ENCODE measurements at regions not wholly inside any gene's neighbourhood (a gene's known extent, or its start where the extent isn't known, plus 50 kb on each side); places are given as distances from the start of the nearest gene placed in this dataset.

DNA sequence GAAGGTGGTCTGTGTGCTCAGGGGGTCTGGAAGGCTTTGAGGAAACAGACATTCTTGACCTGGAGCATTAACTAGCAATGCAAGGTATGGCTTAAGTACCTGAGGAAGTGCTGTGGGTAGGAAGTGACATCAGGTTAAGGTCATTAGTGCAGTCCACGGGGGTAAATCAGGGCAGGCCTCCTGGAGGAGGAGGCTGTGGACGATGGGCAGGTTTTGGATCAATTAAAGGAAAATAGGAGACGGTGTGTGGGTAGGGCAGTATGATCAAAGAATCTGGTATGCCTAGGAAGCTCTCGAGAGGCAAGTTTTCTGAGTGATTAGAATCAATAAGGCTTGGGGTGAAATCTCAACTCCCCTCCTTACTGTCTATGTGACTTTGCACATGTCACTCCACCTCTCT, 295.3 kb downstream of the AACS start:
- DNase-seq (ENCODE audit: low read depth in 3 of 3), result no peak

- DNase-seq (ENCODE audit: low read depth in 3 of 3), result no peak
Measured at GRCh38 chr12:125371033-125371432, 305.8 kb downstream of the AACS start.

DNA sequence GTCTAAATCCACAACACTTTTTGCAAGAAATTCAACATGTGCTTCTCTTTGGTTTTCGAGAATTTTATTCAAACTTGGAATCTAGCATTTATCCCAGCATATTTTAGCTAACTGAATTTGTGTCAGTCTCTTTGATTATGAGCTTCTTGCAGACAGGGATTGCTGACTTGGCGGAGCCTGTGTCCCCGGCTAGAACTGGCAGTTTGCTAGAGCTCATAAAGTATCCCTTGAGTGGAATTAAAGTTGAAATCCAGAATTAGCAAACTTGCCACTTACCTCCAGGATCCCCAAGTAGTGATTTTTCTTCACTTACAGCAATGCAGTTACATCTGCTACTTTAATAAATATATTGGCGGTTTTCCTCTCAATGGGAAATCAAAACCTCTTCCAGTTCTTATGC, 306.9 kb downstream of the AACS start:
- no peak for DNase-seq (ENCODE audit: low read depth in 3 of 3)

- no peak for DNase-seq (ENCODE audit: low read depth in 3 of 3)
Measured at GRCh38 chr12:125373375-125373774, 308.1 kb downstream of the AACS start.

- no peak for DNase-seq (ENCODE audit: low read depth in 3 of 3)
Measured at GRCh38 chr12:125376422-125376821, 311.2 kb downstream of the AACS start.

- no peak for DNase-seq (ENCODE audit: low read depth in 3 of 3)
Measured at GRCh38 chr12:125377093-125377492, 311.9 kb downstream of the AACS start.

DNA sequence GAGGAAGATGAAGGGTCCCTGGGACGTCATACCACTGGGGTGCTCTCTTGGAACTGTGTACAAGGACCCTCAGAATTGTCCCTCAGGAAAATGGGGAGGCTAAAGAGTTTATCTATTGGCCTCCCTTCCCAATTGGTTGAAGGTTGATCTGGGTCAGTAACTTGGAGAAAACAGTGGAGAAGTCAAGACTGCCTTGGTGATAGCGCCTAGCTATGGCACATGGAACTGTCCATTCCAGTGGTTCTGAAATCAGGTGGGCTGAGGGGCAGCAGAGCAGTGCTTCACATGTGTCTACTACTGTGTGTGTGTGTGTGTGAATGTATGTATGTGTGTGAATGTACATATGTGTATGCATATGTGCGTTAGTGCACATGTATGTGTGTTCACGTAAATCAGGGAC, 316.1 kb downstream of the AACS start:
- no peak for DNase-seq (ENCODE audit: low read depth in 3 of 3)

GRCh38 chr12:125382926-125383325, 317.7 kb downstream of the AACS start:
- no peak for DNase-seq (ENCODE audit: low read depth in 3 of 3)

GRCh38 chr12:125386652-125387051, 321.4 kb downstream of the AACS start:
- no peak for DNase-seq (ENCODE audit: low read depth in 3 of 3)

DNA sequence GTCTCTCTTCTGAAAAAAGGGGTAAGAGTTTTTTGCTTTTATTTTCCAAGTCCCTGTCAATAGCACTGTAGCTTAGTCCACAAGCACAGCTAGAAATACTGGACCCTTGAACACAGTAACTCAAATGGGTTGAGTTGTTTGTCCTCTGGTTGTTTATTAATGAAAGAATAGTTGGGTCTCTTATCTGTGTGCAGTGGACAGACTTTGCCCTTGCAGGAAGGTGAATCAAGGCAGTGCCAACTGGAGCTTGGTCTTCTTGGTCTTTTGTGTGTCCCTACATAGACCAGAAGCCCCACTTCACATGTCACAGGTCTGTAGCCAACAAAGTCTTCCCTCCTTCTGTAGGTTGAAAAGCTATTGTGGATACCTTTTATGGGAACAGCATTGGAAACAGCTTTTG, 322.0 kb downstream of the AACS start:
- no peak for DNase-seq (ENCODE audit: low read depth in 3 of 3)

- DNase-seq (ENCODE audit: low read depth in 3 of 3), result no peak
Measured at GRCh38 chr12:125389061-125389697, 323.9 kb downstream of the AACS start.

GRCh38 chr12:125393569-125393968, 328.3 kb downstream of the AACS start:
- no peak for DNase-seq (ENCODE audit: low read depth in 3 of 3)

GRCh38 chr12:125395583-125396215, 330.5 kb downstream of the AACS start:
- no peak for DNase-seq (ENCODE audit: low read depth in 3 of 3)

- no peak for DNase-seq (ENCODE audit: low read depth in 3 of 3)
Measured at GRCh38 chr12:125399489-125399888, 334.3 kb downstream of the AACS start.

DNA sequence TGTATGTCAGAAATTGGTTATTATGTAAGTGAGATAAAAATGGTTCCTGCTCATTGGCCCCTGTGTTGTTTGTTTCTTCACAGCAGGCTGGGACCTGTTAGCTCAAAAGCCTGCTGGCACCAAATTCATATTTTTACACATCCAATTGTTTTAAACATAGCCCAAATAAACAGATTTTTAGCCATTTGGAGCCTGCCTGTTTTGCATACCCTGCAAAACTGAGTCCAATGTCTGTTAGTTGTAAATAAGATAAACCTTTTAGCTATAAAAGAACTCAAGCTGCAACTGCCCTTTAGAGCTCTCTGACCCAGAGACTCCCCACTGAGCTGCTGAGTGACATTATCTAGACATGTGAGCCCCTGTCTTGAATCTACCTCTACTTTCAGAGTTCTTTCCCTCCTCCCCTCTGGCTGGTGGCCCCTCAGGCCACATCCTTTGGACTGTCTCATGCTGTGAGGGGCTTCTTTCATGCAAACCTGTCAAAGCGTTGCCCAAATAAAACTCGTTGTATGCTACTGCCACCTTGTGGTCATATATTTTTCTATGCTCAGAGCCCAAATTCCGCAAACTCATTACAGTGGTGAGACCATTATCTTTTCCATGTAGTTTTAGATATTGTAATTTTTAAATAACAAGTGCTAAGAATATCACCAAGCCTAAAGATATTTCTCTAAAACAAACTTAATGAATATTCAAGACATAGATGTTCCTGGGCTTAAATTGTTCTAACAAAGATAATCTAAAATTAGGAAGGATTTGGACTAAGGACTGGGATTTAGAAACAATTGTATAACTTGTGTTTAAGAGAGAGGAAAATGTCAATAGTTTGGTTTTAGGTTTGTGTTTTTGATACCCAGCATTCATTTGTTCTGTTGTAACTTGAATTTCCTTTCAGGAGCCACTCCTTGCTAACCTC, 337.9 kb downstream of the AACS start:
- DNase-seq (ENCODE audit: low read depth in 3 of 3), result no peak

GRCh38 chr12:125403843-125404242, 338.6 kb downstream of the AACS start:
- no peak for DNase-seq (ENCODE audit: low read depth in 3 of 3)

GRCh38 chr12:125406131-125406530, 340.9 kb downstream of the AACS start:
- no peak for DNase-seq (ENCODE audit: low read depth in 3 of 3)

- DNase-seq (ENCODE audit: low read depth in 3 of 3), result no peak
Measured at GRCh38 chr12:125408718-125409117, 343.5 kb downstream of the AACS start.

DNA sequence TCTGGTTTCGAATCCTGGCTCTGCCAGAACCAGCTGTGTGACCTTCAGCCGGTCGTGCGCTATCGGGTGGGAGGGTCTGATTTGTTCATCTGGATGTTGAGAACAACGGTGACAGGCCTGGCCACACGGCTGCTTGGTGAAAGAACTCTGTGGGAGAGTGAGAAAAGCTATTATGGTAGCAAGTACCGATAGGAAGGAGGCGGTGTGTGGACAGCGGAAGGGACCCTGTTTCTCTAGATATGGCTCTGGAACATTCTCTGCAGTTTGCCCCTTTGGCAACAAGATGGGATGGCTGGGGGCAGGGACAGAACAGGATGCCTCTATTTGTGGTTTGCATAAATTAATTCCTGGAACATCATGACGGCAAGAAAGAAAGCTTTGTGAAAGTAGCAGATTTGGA, 347.3 kb downstream of the AACS start:
- no peak for DNase-seq (ENCODE audit: low read depth in 3 of 3)

DNA sequence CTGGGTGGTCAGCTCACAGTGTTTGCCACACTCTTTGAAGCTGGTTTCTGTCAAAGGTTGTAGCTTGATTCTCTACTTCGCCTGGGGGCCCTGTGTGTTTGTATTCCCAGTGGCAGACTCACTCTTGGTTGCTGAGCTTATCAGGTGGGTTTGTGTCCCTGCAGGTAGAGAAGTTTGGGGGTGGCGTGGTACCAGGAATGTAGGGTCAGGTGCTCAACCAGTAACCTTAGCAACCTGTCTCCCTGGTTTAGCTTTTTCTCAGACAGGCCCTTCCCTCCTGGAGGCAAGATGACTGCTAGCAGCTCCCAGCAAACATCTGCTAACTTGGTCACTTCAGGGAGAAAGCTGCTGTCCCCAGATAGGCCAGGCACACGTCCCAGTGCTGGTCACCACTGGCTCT, 352.2 kb downstream of the AACS start:
- no peak for DNase-seq (ENCODE audit: low read depth in 3 of 3)

DNA sequence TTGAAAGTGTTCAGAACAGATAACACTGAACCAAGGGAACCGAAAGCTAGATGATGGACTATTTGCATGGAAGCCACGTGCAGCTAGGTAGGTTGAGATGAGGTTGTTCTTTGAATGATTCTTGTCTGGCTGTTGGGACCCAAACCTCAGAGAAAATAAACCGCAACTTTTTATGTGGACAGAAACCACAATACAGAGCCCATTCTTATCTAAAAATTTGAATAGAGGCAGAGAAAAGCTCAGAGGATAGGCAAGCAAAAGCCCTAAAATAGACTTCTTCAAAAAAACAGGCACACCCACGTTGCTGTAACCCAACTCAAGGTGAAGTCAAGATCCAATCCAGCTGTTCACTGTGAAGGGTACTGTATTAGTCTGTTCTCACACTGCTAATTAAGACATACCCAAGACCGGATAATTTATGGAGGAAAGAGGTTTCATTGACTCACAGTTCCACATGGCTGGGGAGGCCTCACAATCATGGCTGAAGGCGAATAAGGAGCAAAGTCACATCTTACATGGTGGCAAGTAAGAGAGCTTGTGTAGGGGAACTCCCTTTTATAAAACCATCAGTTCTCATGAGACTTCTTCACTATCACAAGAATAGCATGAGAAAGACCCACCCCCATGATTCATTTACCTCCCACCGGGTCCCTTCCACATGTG, 353.8 kb downstream of the AACS start:
- no peak for DNase-seq (ENCODE audit: low read depth in 3 of 3)

- no peak for DNase-seq (ENCODE audit: low read depth in 3 of 3)
Measured at GRCh38 chr12:125424909-125425308, 359.7 kb downstream of the AACS start.
